GM21717 (cell line): ENCODE measurements at regions not wholly inside any gene's neighbourhood (a gene's known extent, or its start where the extent isn't known, plus 50 kb on each side); places are given as distances from the start of the nearest gene placed in this dataset.

Experiments used
- ATAC-seq: cut with Tn5 transposase; IDR thresholded peaks from one replicate; pipeline ENCODE4 v1.9.1; 2021; ENCODE audit warnings: mild to moderate bottlenecking, moderate library complexity; ENCODE audit not compliant: unreplicated experiment

DNA sequence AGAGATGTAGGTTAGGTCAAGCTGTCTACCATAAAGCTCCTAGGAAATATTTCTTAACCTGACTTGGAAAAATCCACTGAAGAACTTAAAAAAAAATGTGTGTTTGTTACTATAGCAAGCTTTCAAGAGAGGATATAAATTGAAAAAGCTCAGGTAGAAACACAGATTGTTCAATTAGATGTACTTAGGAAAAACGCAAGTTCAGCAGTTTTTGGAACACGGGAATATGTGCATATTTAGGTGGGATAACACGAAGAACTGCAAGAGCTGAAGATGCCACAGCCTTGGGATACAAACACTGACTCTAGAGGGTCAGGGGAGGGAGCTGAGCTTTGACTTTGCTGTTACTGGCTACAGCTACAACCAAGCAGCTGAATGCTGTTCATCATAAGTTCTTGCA is 77.8 kb upstream of the FSHB start:
- no peak for ATAC-seq

DNA sequence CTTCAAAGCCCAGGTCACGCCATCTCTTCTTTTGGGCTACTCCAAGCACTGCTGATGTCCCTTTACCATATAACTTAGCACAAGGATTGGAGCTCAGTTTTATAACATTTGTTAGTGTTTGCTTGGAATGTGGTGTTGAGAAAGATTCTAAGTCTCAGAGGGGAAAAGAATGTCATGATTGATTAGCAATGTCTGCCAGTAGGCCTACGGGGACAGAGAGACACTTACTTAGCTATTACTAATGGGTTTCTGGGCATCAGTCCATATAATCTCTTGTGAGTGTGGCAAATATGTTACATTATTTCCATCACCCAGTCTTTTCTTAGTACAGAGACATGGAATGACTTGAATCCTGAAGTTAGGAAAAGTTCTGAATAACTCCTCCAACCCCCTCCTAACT is 75.4 kb upstream of the FSHB start:
- no peak for ATAC-seq

DNA sequence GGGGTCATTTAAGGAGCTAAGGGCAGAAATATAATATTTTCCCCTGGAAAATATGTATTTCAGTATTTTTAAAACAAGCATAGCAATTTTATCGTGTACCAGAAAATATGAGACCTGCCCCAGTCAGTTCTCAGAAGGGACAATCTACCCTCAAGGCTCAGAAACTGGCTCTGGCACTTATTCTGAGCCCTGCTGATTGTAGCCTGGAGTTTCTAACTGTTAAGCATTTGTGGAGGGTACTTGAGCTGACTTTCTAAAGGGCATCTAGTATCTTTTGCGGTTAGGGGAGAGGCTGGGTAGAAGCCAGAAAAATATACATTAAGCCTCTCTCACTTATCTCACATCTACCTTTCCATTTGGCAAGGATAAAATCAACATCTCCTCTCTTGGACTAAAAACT is 71.3 kb upstream of the FSHB start:
- ATAC-seq, result no peak

DNA sequence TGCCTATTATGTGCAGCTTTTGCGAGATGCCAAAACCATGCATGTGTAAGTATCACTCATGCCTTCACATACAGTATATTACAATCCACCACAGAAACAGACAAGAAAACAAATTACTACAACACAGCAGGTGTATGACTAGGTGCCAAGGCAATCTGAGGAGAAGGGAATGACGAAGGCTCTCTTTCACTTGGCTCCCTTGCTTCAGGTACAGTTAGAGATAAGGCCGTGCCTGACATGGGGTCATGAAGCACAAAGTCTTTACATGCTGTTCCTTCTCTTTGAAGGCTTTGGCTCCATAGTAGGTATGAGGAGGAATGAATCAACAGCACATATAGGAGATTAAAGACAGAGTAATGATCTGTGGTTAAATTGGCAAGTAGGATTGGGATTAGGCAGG is 65.2 kb upstream of the FSHB start:
- no peak for ATAC-seq

DNA sequence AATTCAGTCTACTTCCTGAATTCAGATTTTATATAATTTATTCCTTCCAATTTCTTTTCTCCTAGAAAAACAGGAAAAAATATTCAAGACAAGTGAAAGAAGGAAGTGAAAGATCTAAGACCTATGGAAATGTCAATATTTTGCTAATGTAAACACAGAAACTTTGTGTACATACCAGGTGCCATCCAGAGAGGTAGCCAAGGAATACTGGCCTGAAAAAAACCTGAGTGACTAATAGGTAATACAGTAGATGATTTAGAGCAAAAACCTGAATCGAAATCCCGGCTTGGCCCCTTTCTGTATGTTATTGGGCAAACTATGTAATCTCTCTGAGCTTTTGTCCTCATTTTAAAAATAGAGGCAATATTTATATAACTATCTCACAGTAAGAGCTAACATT is 59.2 kb upstream of the FSHB start:
- no peak for ATAC-seq

DNA sequence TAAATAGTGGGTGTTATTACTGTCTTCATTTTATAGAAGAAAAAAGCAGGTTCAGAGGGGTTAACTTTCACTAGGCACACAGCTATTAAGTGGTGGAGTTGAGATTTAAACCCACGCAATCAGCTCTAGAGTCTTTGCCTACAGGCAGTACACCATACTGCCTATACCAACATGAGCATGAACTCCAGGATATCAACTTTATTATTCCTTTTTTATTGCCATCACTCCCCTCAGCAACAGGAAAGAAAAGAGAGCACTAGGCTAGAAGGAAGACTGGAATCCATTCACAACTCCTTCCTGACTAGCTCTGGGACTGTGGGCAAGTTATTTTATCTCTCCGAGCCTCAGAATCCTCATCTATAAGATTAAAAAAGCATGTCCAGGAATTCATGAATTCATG is 58.7 kb upstream of the FSHB start:
- ATAC-seq, result no peak

DNA sequence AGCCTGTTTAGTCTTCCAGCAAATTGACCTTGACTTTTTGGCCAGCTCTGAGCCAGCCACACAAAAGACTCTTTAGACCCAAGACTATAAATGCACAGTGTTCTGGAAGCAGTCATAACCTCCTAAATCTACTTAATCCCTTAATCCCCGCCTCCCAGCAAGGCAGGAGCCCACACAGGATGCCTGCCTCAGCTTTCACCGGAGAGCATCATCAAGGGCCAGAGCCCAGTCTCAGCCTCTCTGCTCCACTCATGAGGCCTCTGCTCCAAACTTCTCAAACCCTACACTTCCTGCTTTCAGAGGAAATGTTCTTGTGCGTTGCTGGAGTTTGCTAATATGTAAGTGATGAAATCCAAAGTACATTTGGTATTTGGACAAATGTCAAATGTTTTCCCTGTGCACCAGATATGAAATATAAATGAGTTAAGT is 57.9 kb upstream of the FSHB start:
- ATAC-seq, result no peak

DNA sequence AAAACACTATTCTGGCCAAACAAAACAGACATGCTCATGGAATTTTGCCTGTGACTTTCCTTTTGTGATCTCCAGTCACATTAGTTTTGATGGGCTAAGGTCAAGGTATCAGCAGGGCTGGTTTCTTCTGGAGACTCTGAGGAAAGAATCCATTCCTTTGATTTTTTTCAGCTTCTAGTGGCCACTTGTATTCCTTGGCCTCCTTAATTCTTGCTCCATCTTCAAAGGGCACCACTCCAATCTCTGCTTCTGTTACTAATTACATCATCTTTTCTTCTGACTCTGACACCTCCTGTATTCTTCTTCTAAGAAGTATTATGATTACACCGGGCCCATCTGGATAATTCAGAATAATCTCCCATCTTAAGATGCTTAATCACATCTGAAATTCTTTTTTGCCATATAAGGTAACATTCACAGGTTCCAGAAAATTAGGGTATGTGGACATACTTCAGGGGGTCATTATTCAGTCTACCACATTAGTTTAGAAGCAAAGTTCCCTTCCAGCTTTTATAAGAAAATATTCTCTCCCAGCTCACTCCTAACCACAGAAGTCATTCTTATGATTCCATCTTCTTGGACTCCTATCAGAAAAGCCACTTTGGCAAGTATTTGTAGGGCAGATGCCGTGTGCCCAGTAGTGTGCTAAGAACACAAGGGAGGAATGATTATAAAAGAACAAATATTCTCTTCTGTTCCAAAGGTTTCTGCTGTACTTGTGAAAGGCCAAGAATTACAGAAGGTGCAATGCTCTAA is 56.4 kb upstream of the FSHB start:
- ATAC-seq, result no peak
